HT1080 (cell line): ENCODE measurements at regions not wholly inside any gene's neighbourhood (a gene's known extent, or its start where the extent isn't known, plus 50 kb on each side); places are given as distances from the start of the nearest gene placed in this dataset.
"Not testable (repeated sequence)": the region's sequence is repeated elsewhere in the genome, so short reads cannot be mapped to it uniquely, and the experiment has no call there.

Experiments used
- DNase-seq: peaks from one replicate; pipeline ENCODE4 v3.0.0-alpha.2; 2015; ENCODE audit warnings: low read depth

DNA sequence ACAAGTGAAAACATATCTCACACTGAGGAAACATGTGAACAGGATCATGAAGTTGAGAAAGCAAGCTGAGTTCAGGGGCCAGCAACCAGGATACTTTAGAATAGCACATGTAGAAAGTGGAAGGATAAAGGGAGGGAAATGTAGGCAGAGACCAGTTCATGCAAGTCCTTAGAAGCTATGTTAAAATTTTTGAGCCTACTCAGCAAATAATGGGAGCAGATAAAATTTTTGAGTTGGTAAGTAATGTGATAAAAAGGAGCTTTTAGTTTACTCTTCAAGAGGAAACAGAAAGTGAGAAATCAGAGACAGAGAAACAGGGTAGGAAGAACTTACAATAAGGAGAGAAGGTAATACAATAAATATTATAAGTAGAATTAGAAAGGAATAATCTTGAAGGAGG is 105.6 kb upstream of the ZBTB20 start:
- no peak for DNase-seq

- no peak for DNase-seq
These were observed 107.6 kb upstream of the ZBTB20 start for GRCh38 chr3:115254492-115255196.

GRCh38 chr3:115255197-115255585 is 108.1 kb upstream of the ZBTB20 start:
- DNase-seq: no peak

GRCh38 chr3:115270849-115271248 is 123.8 kb upstream of the ZBTB20 start:
- DNase-seq: no peak

- peak; percentile 86 for DNase-seq
These were observed 125.1 kb upstream of the ZBTB20 start for GRCh38 chr3:115272036-115272824.

- DNase-seq: no peak
These were observed 128.8 kb upstream of the ZBTB20 start for GRCh38 chr3:115275896-115276295.

- peak; percentile 16 for DNase-seq
These were observed 132.9 kb upstream of the ZBTB20 start for GRCh38 chr3:115279939-115280338.

DNA sequence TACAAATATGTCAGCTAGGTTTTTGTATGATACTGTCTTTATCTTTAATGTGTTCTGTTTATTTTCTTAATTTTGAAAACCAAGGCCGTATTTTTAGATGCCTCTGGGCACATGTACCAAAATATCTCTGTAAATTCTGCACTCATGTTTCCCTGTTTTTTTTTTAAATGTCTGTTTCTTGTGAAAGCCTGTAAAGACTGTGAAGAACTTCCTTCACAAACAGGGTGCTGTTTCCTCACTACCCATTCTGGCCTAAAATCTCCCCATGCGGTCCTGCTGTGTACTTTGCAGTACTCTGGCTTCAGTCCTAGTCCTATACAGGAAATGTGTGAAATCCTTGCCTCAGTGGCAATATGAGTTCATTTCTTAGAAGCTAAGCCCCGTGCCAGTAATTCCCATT is 133.4 kb upstream of the ZBTB20 start:
- DNase-seq: no peak

- no peak for DNase-seq
These were observed 134.9 kb upstream of the ZBTB20 start for GRCh38 chr3:115281697-115282675.

DNA sequence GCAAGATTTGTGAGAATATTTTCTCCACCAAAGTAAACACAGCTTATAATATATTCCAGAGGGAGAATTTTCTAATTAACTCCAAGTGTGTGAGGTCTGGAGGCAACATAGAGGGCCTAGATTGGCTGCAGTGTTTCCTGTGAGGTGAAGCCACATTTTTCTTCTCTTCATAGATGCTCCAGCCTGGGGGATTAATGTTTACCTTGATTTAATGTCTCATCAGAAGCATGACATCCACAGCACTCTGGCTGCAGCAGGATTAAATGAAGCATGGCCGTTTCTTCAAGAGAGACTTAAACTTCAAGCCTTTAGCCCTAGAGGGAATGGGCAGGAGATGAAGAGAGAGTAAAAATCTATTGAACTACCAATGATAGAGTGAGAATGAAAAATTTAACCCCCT is 137.9 kb upstream of the ZBTB20 start:
- DNase-seq: no peak

GRCh38 chr3:115286529-115287197 is 139.6 kb upstream of the ZBTB20 start:
- no peak for DNase-seq

DNA sequence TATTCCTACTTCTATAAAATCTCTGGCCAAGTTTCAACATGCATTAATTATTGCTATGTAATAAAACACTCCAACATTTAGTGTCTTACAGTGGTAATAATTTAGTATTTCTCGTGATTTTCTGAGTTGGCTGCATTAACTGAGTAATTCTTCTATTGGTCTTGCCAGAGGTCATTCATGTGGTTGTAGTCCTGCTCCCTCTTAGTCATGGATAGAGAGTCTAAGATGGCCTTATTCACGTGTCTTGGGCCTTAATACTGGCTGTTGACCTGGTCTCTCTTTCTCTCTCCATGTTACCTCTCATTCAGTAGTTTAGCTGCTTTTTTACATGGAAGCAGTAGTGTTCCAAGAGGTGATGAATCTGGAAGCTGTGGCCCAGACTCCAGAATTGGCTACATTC is 140.1 kb upstream of the ZBTB20 start:
- DNase-seq: no peak

DNA sequence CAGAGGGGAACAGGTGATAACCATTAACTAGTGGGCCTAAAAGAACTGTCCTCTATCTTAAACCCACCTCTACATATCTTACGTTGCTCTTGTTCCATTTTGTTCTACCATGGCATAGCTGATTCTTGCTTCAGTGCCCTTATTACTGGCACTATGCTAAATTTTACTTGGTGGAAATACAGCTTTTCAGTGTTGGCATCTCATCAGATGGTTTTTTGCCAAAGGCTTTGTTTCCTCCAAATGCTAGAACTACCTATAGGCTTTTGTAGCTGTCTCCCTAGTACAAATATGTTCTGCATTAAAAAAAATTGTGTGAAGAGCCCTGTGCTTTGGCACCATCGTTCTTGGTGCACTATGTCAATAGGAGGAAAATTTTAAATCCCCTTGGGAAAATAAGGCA is 145.0 kb upstream of the ZBTB20 start:
- no peak for DNase-seq

- no peak for DNase-seq
These were observed 145.6 kb upstream of the ZBTB20 start for GRCh38 chr3:115292677-115293165.

DNA sequence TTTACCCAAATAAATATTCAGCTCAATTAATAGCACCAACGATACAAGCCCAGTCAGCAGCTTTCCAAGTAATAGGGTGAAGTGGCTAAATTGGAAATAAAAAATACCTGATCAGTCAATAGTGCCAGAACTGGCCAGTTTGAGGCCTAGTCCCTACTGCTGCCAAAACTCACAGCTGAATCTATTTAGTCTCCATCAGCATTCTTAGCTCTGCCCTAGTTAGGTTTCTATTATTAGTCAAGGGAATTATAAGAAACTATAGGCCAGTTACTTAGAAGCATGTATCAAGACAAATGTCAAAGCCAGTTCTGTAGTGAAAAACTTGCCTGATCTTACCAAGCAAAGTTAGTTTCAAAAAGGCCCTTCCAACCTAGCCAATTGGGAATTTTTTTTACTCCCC is 146.2 kb upstream of the ZBTB20 start:
- no peak for DNase-seq

GRCh38 chr3:115301364-115301860 is 154.3 kb upstream of the ZBTB20 start:
- no peak for DNase-seq

- not testable (repeated sequence) for DNase-seq
These were observed 170.9 kb upstream of the ZBTB20 start for GRCh38 chr3:115317953-115318352.

DNA sequence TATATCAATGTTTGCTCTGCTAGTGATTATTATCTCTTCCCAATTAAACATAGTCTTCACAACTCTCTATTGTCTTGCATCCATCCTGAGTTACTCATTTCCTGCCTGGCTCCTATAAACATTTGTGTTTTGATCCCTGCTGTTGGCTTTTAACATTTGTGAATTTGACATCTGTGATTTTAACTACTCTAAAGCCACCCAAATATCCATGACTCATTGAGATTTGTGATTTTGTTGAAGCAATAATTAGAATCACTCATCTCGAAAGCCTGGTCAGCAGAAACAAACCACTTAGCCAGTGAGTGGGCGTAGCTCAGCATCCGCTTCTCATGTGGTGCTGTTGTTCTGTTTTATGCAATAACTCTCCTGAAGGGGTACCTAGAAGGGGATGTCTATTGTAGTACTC is 174.3 kb upstream of the ZBTB20 start:
- DNase-seq: peak; percentile 83

DNA sequence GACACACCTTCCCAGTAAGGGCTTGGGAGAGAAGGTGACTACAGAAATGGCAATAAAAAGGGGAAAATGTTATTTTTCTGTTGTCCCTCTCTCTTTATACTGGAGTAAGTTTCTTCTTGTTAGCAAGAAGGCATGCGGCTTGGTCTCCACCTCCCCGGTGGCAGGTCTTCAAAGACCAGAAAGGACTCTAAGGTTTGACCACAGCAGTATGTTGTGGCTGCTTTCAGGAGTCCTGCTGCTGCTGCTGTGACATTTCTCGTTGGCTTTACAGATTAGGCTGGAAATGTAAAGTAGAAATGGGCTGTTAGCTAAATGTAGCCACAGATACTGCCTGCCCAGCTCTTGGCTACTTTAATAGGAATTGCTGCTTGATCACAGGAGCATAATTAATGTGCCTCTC is 175.8 kb upstream of the ZBTB20 start:
- no peak for DNase-seq

DNA sequence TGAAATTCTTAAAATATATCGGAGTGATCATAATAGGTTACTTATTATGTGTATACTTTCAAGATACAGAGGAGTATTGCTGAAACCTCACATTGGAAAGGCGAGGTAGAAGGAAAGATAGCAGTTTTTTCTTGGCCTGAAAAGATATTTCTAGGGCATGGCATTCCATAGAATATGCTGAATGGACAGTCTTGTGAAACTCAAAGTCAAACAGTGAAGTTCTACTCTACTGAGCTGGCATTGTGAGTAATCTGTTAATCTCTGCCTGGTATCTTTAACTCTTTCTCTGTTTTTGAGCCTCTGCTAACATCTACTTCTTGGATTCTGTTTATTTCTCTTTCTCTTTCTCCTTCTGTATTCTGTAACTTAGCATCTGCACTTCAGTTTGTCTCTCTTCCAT is 176.3 kb upstream of the ZBTB20 start:
- no peak for DNase-seq

DNA sequence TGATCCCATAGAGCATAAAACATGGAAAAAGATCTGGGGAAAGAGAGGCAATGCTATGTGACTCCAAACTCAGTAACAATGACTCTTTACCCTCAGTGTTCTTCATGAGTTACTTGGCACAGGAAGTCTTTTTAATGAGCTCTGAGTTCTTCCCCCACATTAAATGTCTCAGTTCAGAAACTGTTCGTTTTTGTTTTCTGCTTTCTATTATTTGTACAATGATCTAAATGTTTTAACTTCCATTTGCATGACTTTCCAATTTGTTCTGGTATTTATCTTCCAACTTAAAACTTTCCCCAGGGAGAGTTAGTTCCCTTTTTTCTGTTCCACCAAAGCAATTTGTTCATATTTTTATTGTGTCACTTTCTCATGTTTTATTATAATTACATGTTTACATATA is 177.0 kb upstream of the ZBTB20 start:
- no peak for DNase-seq
